Stomach (tissue), 8 donors: ENCODE measurements at regions not wholly inside any gene's neighbourhood (a gene's known extent, or its start where the extent isn't known, plus 50 kb on each side); places are given as distances from the start of the nearest gene placed in this dataset.

ENCODE experiments used
- DNase-seq, 2 donors: peaks; one replicate each; pipeline versions ENCODE4 v3.0.0 to v3.0.0-alpha.2; 2013 to 2019
- H3K27ac ChIP-seq, 5 donors: fragments of 200-600 bp in 4 of 5; sonication (generic) in 4 of 5; one replicate each; pipeline ENCODE4 v1.5.1; 2013 to 2019; ENCODE audit warnings: mild to moderate bottlenecking in 1 of 5, moderate library complexity in 1 of 5
- H3K27me3 ChIP-seq, 3 donors: fragments of 200-600 bp; sonication (generic); one replicate each; pipeline ENCODE4 v1.5.1; 2017 to 2019; ENCODE audit warnings: mixed run types in 1 of 3
- H3K36me3 ChIP-seq, 4 donors: fragments of 200-600 bp; sonication (generic); 1 replicate in 3 of 4; 2 replicates in 1 of 4; pipeline ENCODE4 v1.5.1; 2016 to 2019
- H3K4me1 ChIP-seq, 4 donors: fragments of 200-600 bp; sonication (generic); one replicate each; pipeline ENCODE4 v1.5.1; 2016 to 2019
- H3K4me3 ChIP-seq, 4 donors: fragments of 200-600 bp; sonication (generic) in 3 of 4; one replicate each; pipeline ENCODE4 v1.5.1; 2016 to 2019; ENCODE audit warnings: mild to moderate bottlenecking in 1 of 4
- H3K9me3 ChIP-seq, 4 donors: fragments of 200-600 bp; sonication (generic); one replicate each; pipeline ENCODE4 v1.5.1; 2016 to 2019
- EP300 ChIP-seq: sonication (generic); formaldehyde crosslinking; IDR thresholded peaks from one replicate; pipeline ENCODE4 v1.6.1; 2017; ENCODE audit warnings: antibody characterized with exemption
- POLR2A ChIP-seq, 4 donors: fragments of 450-650 bp; IDR thresholded peaks; one replicate each; pipeline ENCODE4 v1.6.1; 2016; ENCODE audit warnings: antibody characterized with exemption in 4 of 4, control low read depth in 2 of 4, mild to moderate bottlenecking in 1 of 4, moderate library complexity in 1 of 4
- POLR2AphosphoS5 ChIP-seq, 3 donors: sonication (generic); formaldehyde crosslinking; IDR thresholded peaks; one replicate each; pipeline ENCODE4 v1.6.1; 2016; ENCODE audit warnings: antibody characterized with exemption in 3 of 3
- WGBS, 5 donors: extraction: QIAGEN DNeasy Blood & Tissue Kit in 3 of 5; methylation state at CpG; one replicate each; pipeline versions ENCODE4 v1.1.5 to v1.1.7; 2013 to 2018; 5-methylcytosine and 5-hydroxymethylcytosine counted together
- intact Hi-C: fragments of 100-400 bp; cut with DNase I; formaldehyde crosslinking; loops from one replicate; pipeline ENCODE4 v1.15.1; 2023; ENCODE audit warnings: low total_unique reads
- TF ChIP-seq, protein P1 (sequence below), 7 experiments: fragments of 450-650 bp in 4 of 7; fragments of 200-600 bp in 3 of 7; sonication (generic) in 3 of 7; IDR thresholded peaks; one replicate each; pipeline ENCODE4 v1.5.1; 2016 to 2019; ENCODE audit warnings: antibody characterized with exemption in 7 of 7, control low read depth in 2 of 7, mild to moderate bottlenecking in 1 of 7
- donor health status: healthy with polysubstance abuse.
- donor health status: Bipolar disorder and iron deficiency.
- donor health status: healthy.

DNA sequence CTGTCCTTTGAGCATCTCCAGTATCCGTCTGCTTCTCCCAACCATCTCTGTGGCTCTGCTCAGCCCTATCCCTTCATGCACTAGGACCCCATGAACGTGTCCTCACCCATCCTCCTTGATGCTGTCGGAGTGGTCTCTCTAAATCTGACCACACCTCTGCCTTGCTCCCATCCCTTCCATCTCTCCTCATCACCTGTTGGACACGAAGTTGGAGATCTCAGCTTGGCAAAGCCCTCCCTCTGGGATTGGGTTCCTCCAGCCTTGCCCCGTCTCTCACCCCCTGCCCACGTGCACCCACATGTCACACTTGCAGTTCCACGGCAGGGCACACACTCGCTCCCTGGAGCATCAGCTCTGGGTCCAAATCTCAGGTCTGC is 135.7 kb downstream of the ACTL8 start:
- Histone ChIP-seq H3K27me3 (peaks cover 0 to 47% (median 18%) of the 10 kb centered on the region in 3 donors), H3K9me3 (no peaks in the 10 kb centered on the region), H3K36me3 (no peaks in the 10 kb centered on the region), H3K4me1 (peaks cover 6 to 36% (median 24%) of the 10 kb centered on the region in 4 donors), H3K4me3 (no peak overlapping the region), H3K27ac (no peak overlapping the region)
- WGBS, 5 donors: 67 to 79% (median 77%) methylated on average over 8 of the region's 8 CpGs
- intact Hi-C loops: no loop called here
- no peak for DNase-seq
- TF ChIP-seq EP300 (no peak), POLR2AphosphoS5 (IDR thresholded peaks at IDR 0.05) (no peak), POLR2A (IDR thresholded peaks at IDR 0.05) (no peak)
- TF ChIP-seq, protein P1, sequence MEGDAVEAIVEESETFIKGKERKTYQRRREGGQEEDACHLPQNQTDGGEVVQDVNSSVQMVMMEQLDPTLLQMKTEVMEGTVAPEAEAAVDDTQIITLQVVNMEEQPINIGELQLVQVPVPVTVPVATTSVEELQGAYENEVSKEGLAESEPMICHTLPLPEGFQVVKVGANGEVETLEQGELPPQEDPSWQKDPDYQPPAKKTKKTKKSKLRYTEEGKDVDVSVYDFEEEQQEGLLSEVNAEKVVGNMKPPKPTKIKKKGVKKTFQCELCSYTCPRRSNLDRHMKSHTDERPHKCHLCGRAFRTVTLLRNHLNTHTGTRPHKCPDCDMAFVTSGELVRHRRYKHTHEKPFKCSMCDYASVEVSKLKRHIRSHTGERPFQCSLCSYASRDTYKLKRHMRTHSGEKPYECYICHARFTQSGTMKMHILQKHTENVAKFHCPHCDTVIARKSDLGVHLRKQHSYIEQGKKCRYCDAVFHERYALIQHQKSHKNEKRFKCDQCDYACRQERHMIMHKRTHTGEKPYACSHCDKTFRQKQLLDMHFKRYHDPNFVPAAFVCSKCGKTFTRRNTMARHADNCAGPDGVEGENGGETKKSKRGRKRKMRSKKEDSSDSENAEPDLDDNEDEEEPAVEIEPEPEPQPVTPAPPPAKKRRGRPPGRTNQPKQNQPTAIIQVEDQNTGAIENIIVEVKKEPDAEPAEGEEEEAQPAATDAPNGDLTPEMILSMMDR (IDR thresholded peaks at IDR 0.05): no peak

DNA sequence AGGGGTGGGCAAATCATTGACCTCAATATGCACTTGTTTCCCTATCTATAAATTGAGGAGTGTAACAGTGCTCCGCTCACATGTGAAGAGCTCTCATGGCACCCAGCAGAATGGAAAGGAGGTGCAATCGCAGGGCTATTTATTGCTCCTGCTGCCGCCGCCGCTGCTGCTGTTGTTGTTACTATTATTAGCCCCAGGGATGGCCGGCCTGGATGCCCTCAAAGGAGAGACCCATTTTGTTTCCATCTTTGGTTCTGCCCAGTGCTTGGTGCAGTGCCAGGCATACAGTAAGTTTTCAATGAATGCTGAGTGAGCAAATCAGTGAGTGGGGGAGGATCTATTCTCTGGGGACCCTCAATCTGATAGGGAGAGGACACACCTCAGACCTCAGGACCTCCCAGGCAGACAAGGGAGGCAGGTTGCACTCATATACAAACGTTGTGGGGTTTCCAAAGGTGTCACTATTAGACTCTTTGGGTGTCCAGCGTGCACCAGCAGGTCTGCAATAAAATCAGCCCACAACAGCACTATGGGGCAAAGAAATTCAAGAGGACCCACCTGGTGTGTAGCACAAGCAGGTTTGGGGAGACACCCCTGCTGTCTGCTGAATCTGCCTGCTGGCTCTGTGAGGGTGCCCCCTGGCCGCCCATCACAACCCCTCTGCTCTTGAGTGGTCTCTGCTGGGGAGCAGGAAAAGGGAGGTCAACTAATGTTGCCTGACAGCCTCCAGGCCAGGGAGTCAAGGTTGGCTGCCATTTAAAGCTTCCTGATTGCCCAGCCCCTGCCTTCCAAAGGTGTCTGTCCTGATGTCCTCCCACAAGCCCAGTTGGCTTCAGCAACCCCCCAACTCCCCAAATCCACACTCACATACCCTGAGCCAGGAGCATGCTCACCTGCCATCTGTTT is 136.3 kb downstream of the ACTL8 start:
- peaks cover 6 to 36% (median 24%) of the 10 kb centered on the region in 4 donors for H3K4me1 ChIP-seq
- intact Hi-C loops: no loop called here
- H3K36me3 ChIP-seq: no peaks in the 10 kb centered on the region
- peaks cover 0 to 53% (median 18%) of the 10 kb centered on the region in 3 donors for H3K27me3 ChIP-seq
- WGBS, 5 donors: 71 to 78% (median 75%) methylated on average over 9 of the region's 9 CpGs
- no peaks in the 10 kb centered on the region for H3K9me3 ChIP-seq
- TF ChIP-seq, protein P1 (IDR thresholded peaks at IDR 0.05): no peak
- TF ChIP-seq POLR2AphosphoS5 (IDR thresholded peaks at IDR 0.05) (no peak), EP300 (no peak), POLR2A (IDR thresholded peaks at IDR 0.05) (no peak)
- H3K4me3 ChIP-seq: no peak overlapping the region
- H3K27ac ChIP-seq: no peak overlapping the region
- no peak for DNase-seq

DNA sequence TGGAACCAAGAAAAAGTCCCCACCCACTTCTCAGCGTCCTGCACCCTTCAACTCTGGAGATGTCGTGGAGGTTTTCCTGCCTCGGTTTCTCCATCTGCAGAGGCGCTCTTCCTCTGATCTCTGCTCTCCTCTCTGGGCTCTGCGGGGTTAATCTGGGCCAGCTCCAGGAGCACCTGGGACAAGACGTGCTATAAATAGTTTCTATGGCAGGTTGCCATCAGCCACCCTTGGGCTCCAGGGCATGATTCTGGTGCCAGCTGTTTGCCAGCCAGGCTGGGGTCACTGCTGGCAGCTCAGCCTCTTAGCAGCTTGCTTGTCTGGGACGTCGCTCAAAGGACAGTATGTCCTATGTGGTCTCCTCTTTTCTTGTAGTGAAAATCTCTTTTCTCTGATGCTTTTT is 137.1 kb downstream of the ACTL8 start:
- Histone ChIP-seq H3K36me3 (no peaks in the 10 kb centered on the region), H3K27ac (no peak overlapping the region), H3K27me3 (peaks cover 0 to 54% (median 14%) of the 10 kb centered on the region in 3 donors), H3K4me1 (peaks cover 6 to 36% (median 24%) of the 10 kb centered on the region in 4 donors), H3K4me3 (no peak overlapping the region), H3K9me3 (no peaks in the 10 kb centered on the region)
- WGBS, 5 donors: 29 to 60% (median 52%) methylated on average over 8 of the region's 8 CpGs
- intact Hi-C loops: no loop called here
- no peak for TF ChIP-seq EP300
- TF ChIP-seq POLR2AphosphoS5 (IDR thresholded peaks at IDR 0.05): peak in 1 of 3 donors; percentile 7
- DNase-seq: peak in 1 of 2 donors; percentile 89

DNA sequence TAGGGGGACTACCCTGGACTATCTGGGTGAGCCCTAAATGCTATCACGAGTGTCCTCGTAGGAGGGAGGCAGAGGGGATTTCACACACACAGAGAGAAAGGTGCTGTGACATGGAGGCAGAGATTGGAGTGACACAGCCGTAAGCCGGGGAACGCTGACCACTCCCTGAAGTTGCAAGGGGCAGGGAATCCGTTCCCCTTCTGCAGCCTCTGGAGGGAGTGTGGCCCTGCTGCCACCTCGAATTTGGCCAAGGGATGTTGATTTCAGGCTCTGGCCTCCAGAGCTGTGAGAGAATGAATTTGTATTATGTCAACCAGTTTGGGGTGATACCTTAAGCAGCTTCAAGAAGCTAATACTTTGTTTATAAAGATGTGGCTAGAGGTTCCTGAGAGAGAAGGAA is 137.7 kb downstream of the ACTL8 start:
- WGBS, 5 donors: 58 to 69% (median 59%) methylated on average over 7 of the region's 7 CpGs

More for the DNA sequence above, 137.7 kb downstream of the ACTL8 start:
- Histone ChIP-seq H3K27ac (no peak overlapping the region), H3K9me3 (no peaks in the 10 kb centered on the region), H3K27me3 (peaks cover 0 to 48% (median 7%) of the 10 kb centered on the region in 3 donors), H3K4me3 (no peak overlapping the region), H3K4me1 (peaks cover 6 to 31% (median 20%) of the 10 kb centered on the region in 4 donors), H3K36me3 (no peaks in the 10 kb centered on the region)
- intact Hi-C loops: no loop called here
- DNase-seq: no peak
- TF ChIP-seq POLR2AphosphoS5 (IDR thresholded peaks at IDR 0.05): no peak
- TF ChIP-seq, protein P1 (IDR thresholded peaks at IDR 0.05): no peak
- no peak for TF ChIP-seq POLR2A (IDR thresholded peaks at IDR 0.05)
- TF ChIP-seq EP300: no peak
